Ovary (tissue), 7 donors: ENCODE measurements at regions not wholly inside any gene's neighbourhood (a gene's known extent, or its start where the extent isn't known, plus 50 kb on each side); places are given as distances from the start of the nearest gene placed in this dataset.
"Not testable (repeated sequence)": the region's sequence is repeated elsewhere in the genome, so short reads cannot be mapped to it uniquely, and the experiment has no call there.

Experiments
- DNase-seq, 5 donors: peaks; one replicate each; pipeline ENCODE4 v3.0.0-alpha.2; 2019 to 2020
- H3K27ac ChIP-seq, 2 donors: fragments of 200-600 bp; one replicate each; pipeline versions ENCODE4 v1.5.1 to v1.8.0; 2019 to 2022
- H3K27me3 ChIP-seq: fragments of 200-600 bp; one replicate; pipeline ENCODE4 v1.8.0; 2022
- H3K36me3 ChIP-seq: fragments of 200-600 bp; sonication (generic); one replicate; pipeline ENCODE4 v1.5.1; 2019
- H3K4me1 ChIP-seq: one replicate; pipeline ENCODE4 v1.8.1; 2013; ENCODE audit warnings: mild to moderate bottlenecking, moderate library complexity; ENCODE audit not compliant: insufficient read depth
- H3K4me3 ChIP-seq: fragments of 200-600 bp; sonication (generic); one replicate; pipeline ENCODE4 v1.5.1; 2017
- H3K9me3 ChIP-seq, 2 donors: fragments of 200-600 bp in 1 of 2; sonication (generic) in 1 of 2; one replicate each; pipeline versions ENCODE4 v1.5.1 to v1.8.1; 2013 to 2019; ENCODE audit warnings: mild to moderate bottlenecking in 1 of 2, moderate library complexity in 1 of 2
- CTCF ChIP-seq, 3 donors: fragments of 450-650 bp in 2 of 3; fragments of 200-600 bp in 1 of 3; IDR thresholded peaks; one replicate each; pipeline versions ENCODE4 v1.5.1 to v1.8.0; 2016 to 2022; ENCODE audit warnings: antibody characterized with exemption in 3 of 3, mild to moderate bottlenecking in 1 of 3
- EP300 ChIP-seq: sonication (generic); formaldehyde crosslinking; IDR thresholded peaks from one replicate; pipeline ENCODE4 v1.6.1; 2017; ENCODE audit warnings: antibody characterized with exemption
- POLR2A ChIP-seq: fragments of 450-650 bp; IDR thresholded peaks from one replicate; pipeline ENCODE4 v1.6.1; 2017; ENCODE audit warnings: antibody characterized with exemption, mild to moderate bottlenecking, moderate library complexity
- WGBS, 3 donors: extraction: QIAGEN DNeasy Blood & Tissue Kit in 1 of 3; methylation state at CpG; one replicate each; pipeline versions ENCODE4 v1.1.5 to v1.1.7; 2013 to 2017; 5-methylcytosine and 5-hydroxymethylcytosine counted together
- intact Hi-C, 4 donors: fragments of 100-400 bp; cut with DNase I; formaldehyde crosslinking; loops; one replicate each; pipeline versions ENCODE4 v1.11.0 to v1.15.1; 2022 to 2023
- donor health status: DM: no; HTN: no; CAD: no; lungs with moderate emphysema.
- donor health status: DM: no; HTN: no; CAD: no.
- donor health status: Bipolar disorder and iron deficiency.
- donor health status: DM: no; HTN: no; CAD: no.
- donor health status: DM: yes; HTN: yes; CAD: no.

GRCh38 chrX:139170526-139171173 lies 359.9 kb upstream of the F9 start:
- Histone ChIP-seq H3K27ac (no peak overlapping the region), H3K36me3 (no peaks in the 10 kb centered on the region), H3K4me1 (no peaks in the 10 kb centered on the region), H3K4me3 (no peak overlapping the region), H3K9me3 (no peaks in the 10 kb centered on the region), H3K27me3 (no peaks in the 10 kb centered on the region)
- TF ChIP-seq EP300 (no peak), CTCF (IDR thresholded peaks at IDR 0.05) (no peak), POLR2A (no peak)
- DNase-seq, result no peak
- intact Hi-C loops, result no loop called here
- 61 to 78% (median 67%) methylated on average over 5 of the region's 5 CpGs for WGBS, 3 donors

- intact Hi-C loops, result no loop called here
- no peaks in the 10 kb centered on the region for H3K36me3 ChIP-seq
- H3K27ac ChIP-seq, result no peak overlapping the region
- no peak overlapping the region for H3K4me3 ChIP-seq
- WGBS, 3 donors, result 64 to 82% (median 69%) methylated on average over 1 of the region's 1 CpG
- no peak for DNase-seq
- no peaks in the 10 kb centered on the region for H3K9me3 ChIP-seq
- no peaks in the 10 kb centered on the region for H3K27me3 ChIP-seq
- no peaks in the 10 kb centered on the region for H3K4me1 ChIP-seq
- TF ChIP-seq EP300, result no peak
- TF ChIP-seq CTCF (IDR thresholded peaks at IDR 0.05), result no peak
- TF ChIP-seq POLR2A, result no peak
Observed at GRCh38 chrX:139167282-139167681, 363.3 kb upstream of the F9 start.

- Histone ChIP-seq H3K4me3 (no peak overlapping the region), H3K9me3 (no peaks in the 10 kb centered on the region), H3K4me1 (no peaks in the 10 kb centered on the region), H3K27ac (no peak overlapping the region), H3K27me3 (no peaks in the 10 kb centered on the region), H3K36me3 (no peaks in the 10 kb centered on the region)
- intact Hi-C loops, result no loop called here
- DNase-seq, result no peak
- TF ChIP-seq CTCF (IDR thresholded peaks at IDR 0.05) (no peak), EP300 (no peak), POLR2A (no peak)
- 67 to 75% (median 68%) methylated on average over 2 of the region's 2 CpGs for WGBS, 3 donors
Observed at GRCh38 chrX:139158256-139158655, 372.3 kb upstream of the F9 start.

- TF ChIP-seq POLR2A (no peak), CTCF (IDR thresholded peaks at IDR 0.05) (no peak), EP300 (no peak)
- no peak for DNase-seq
- Histone ChIP-seq H3K4me1 (no peaks in the 10 kb centered on the region), H3K27me3 (no peaks in the 10 kb centered on the region), H3K27ac (no peak overlapping the region), H3K36me3 (no peaks in the 10 kb centered on the region), H3K9me3 (no peaks in the 10 kb centered on the region), H3K4me3 (no peak overlapping the region)
- intact Hi-C loops, result no loop called here
- WGBS, 3 donors, result 65 to 76% (median 70%) methylated on average over 4 of the region's 4 CpGs
Observed at GRCh38 chrX:139156356-139156755, 374.2 kb upstream of the F9 start.

GRCh38 chrX:139146625-139147024 lies 383.9 kb upstream of the F9 start:
- H3K4me3 ChIP-seq, intact Hi-C loops, H3K36me3 ChIP-seq, H3K27me3 ChIP-seq, H3K9me3 ChIP-seq, H3K27ac ChIP-seq, H3K4me1 ChIP-seq, DNase-seq: not testable (repeated sequence)
- 83 to 93% (median 86%) methylated on average over 5 of the region's 5 CpGs for WGBS, 3 donors
